OCI-LY1 (cell line): ENCODE measurements at regions not wholly inside any gene's neighbourhood (a gene's known extent, or its start where the extent isn't known, plus 50 kb on each side); places are given as distances from the start of the nearest gene placed in this dataset.

Experiments
- H2AFZ ChIP-seq: fragments of 200-600 bp; sonication (generic), shearing (Covaris generic); 2 replicates; pipeline ENCODE4 v1.6.0; 2014; ENCODE audit warnings: antibody characterized with exemption, mild to moderate bottlenecking, low read length
- H3F3A ChIP-seq: fragments of 200-600 bp; sonication (generic), shearing (Covaris generic); 2 replicates; pipeline ENCODE4 v1.6.0; 2014; ENCODE audit warnings: mild to moderate bottlenecking, antibody characterized with exemption, low read length, moderate library complexity; ENCODE audit not compliant: insufficient read depth
- H3K27ac ChIP-seq: fragments of 200-600 bp; sonication (generic); 2 replicates; pipeline ENCODE4 v1.5.1; 2014; ENCODE audit warnings: low read length, mixed run types, mild to moderate bottlenecking, low read depth; ENCODE audit not compliant: poor library complexity, severe bottlenecking
- H3K27me3 ChIP-seq: fragments of 200-600 bp; sonication (generic); 2 replicates; pipeline ENCODE4 v1.6.0; 2014; ENCODE audit warnings: antibody characterized with exemption, mild to moderate bottlenecking, low read length, moderate library complexity; ENCODE audit not compliant: insufficient read depth
- H3K36me3 ChIP-seq: fragments of 200-600 bp; sonication (generic); 2 replicates; pipeline ENCODE4 v1.6.1; 2014; ENCODE audit warnings: mild to moderate bottlenecking, antibody characterized with exemption, low read length, moderate library complexity, mixed read lengths; ENCODE audit not compliant: insufficient read depth
- H3K4me1 ChIP-seq: fragments of 200-600 bp; sonication (generic); 2 replicates; pipeline ENCODE4 v1.5.1; 2014; ENCODE audit warnings: mild to moderate bottlenecking, low read length, moderate library complexity; ENCODE audit not compliant: insufficient read depth, severe bottlenecking
- H3K4me2 ChIP-seq: fragments of 200-600 bp; sonication (generic), shearing (Covaris generic); 2 replicates; pipeline ENCODE4 v1.6.1; 2014; ENCODE audit warnings: low read length
- H3K4me3 ChIP-seq: fragments of 200-600 bp; sonication (generic); 2 replicates; pipeline ENCODE4 v1.5.1; 2014; ENCODE audit warnings: low read length, low read depth, mild to moderate bottlenecking, mixed read lengths; ENCODE audit not compliant: poor library complexity, severe bottlenecking
- H3K79me2 ChIP-seq: fragments of 200-600 bp; shearing (Covaris generic); 2 replicates; pipeline ENCODE4 v1.6.1; 2016; ENCODE audit warnings: mixed run types, low read length, mixed read lengths; ENCODE audit not compliant: insufficient read depth
- H3K9ac ChIP-seq: fragments of 200-600 bp; sonication (generic), shearing (Covaris generic); 2 replicates; pipeline ENCODE4 v1.6.1; 2014; ENCODE audit warnings: mild to moderate bottlenecking, low read length, mixed read lengths
- H3K9me2 ChIP-seq: fragments of 200-600 bp; sonication (generic), shearing (Covaris generic); 2 replicates; pipeline ENCODE4 v1.6.1; 2014; ENCODE audit warnings: low read depth, mild to moderate bottlenecking, low read length, mixed read lengths
- H3K9me3 ChIP-seq: fragments of 200-600 bp; shearing (Covaris generic); 2 replicates; pipeline ENCODE4 v1.6.1; 2014; ENCODE audit warnings: low read length, mixed read lengths
- H4K20me1 ChIP-seq: fragments of 200-600 bp; sonication (generic), shearing (Covaris generic); 2 replicates; pipeline ENCODE4 v1.6.0; 2016; ENCODE audit warnings: mild to moderate bottlenecking, low read length; ENCODE audit not compliant: insufficient read depth
- CTCF ChIP-seq: fragments of 200-600 bp; sonication (generic), shearing (Covaris generic); IDR thresholded peaks from 2 replicates; pipeline ENCODE4 v1.5.1; 2017; ENCODE audit warnings: mild to moderate bottlenecking, antibody characterized with exemption, low read length, moderate library complexity, mixed read lengths
- EZH2 ChIP-seq: fragments of 200-600 bp; sonication (generic), shearing (Covaris generic); IDR thresholded peaks from 2 replicates; pipeline ENCODE4 v1.8.0; 2017; ENCODE audit warnings: borderline replicate concordance, mixed run types, mild to moderate bottlenecking, antibody characterized with exemption, low read length, moderate library complexity, mixed read lengths

GRCh38 chr3:89685731-89686130 lies 578.3 kb downstream of the EPHA3 start:
- H3K27ac ChIP-seq: no peak overlapping the region
- no peak overlapping the region for H3K9ac ChIP-seq
- no peak for TF ChIP-seq EZH2
- no peak for TF ChIP-seq CTCF
- H3K27me3 ChIP-seq: no peaks in the 10 kb centered on the region
- H3K79me2 ChIP-seq: no peaks in the 10 kb centered on the region
- H3K4me1 ChIP-seq: no peaks in the 10 kb centered on the region
- H4K20me1 ChIP-seq: no peaks in the 10 kb centered on the region
- no peaks in the 10 kb centered on the region for H3K36me3 ChIP-seq
- H3F3A ChIP-seq: no peaks in the 10 kb centered on the region
- H3K4me2 ChIP-seq: no peak overlapping the region
- H3K9me2 ChIP-seq: no peaks in the 10 kb centered on the region; the same call in 1 of the 2 replicates
- H3K9me3 ChIP-seq: no peaks in the 10 kb centered on the region
- H2AFZ ChIP-seq: no peak overlapping the region
- no peak overlapping the region for H3K4me3 ChIP-seq

DNA sequence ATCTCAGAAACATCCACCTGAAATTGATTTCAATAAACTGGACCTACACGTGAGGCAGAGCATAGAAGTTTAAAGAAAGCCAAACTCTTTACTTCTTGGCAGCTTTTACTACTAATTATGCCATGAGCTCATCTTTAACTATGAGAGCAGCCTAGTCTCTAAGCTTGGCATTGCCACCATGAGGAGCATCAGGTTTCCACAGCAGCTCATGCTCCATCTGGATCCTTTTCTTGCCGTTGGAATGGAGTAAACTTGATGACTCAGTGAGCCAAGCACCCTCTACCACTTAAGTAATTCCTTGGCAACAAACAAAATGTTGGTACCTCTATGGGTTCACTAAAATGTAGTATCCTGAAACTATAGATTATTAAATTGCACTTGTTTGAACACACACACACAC lies 583.2 kb downstream of the EPHA3 start:
- Histone ChIP-seq H3K36me3 (no peaks in the 10 kb centered on the region), H3K4me2 (no peak overlapping the region), H3K9me2 (no peaks in the 10 kb centered on the region; the same call in 1 of the 2 replicates), H3K27ac (no peak overlapping the region), H3K9ac (no peak overlapping the region), H3K79me2 (no peaks in the 10 kb centered on the region), H3K4me1 (no peaks in the 10 kb centered on the region), H2AFZ (no peak overlapping the region), H3K4me3 (no peak overlapping the region), H4K20me1 (no peaks in the 10 kb centered on the region), H3K27me3 (no peaks in the 10 kb centered on the region), H3F3A (no peaks in the 10 kb centered on the region), H3K9me3 (no peaks in the 10 kb centered on the region)
- TF ChIP-seq CTCF: no peak
- TF ChIP-seq EZH2: no peak

DNA sequence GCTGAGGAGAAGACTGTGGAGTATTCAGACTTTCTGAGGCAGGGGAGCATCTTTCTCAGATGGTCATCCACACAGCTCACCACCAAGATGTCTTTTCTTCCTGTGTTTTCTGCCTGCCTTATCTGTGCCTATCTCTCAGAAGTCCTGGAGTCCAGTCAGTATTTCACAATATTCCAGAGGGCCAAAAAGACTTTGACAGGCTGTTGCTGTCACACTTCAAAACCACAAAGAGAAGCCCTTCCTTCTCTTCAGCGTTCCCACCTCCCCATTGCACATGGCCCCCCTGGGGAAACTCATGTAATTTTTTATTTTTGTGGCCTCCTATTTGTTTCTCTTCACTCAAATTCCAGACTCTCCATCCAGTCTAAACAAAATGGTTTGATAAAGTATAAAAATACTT lies 585.2 kb downstream of the EPHA3 start:
- Histone ChIP-seq H3K4me1 (no peaks in the 10 kb centered on the region), H3K27me3 (no peaks in the 10 kb centered on the region), H2AFZ (no peak overlapping the region), H3F3A (no peaks in the 10 kb centered on the region), H3K79me2 (no peaks in the 10 kb centered on the region), H3K36me3 (no peaks in the 10 kb centered on the region), H3K9me2 (no peaks in the 10 kb centered on the region; the same call in 1 of the 2 replicates), H3K4me2 (no peak overlapping the region), H4K20me1 (no peaks in the 10 kb centered on the region), H3K27ac (no peak overlapping the region), H3K9ac (no peak overlapping the region), H3K4me3 (no peak overlapping the region), H3K9me3 (no peaks in the 10 kb centered on the region)
- TF ChIP-seq CTCF (no peak), EZH2 (no peak)
